Activated CD4-positive, alpha-beta T cell treated with anti-CD3 and anti-CD28 coated beads, Interleukin-2, amount 10 ng/mL, durations not matched to agents 24 days and 14 days (primary cell): ENCODE measurements at regions not wholly inside any gene's neighbourhood (a gene's known extent, or its start where the extent isn't known, plus 50 kb on each side); places are given as distances from the start of the nearest gene placed in this dataset.
A peak's percentile ranks its signal among the peaks of the same experiment; 100 is the strongest.
"Not testable (repeated sequence)": the region's sequence is repeated elsewhere in the genome, so short reads cannot be mapped to it uniquely, and the experiment has no call there.

Experiments used
- DNase-seq: peaks from one replicate; pipeline ENCODE4 v3.0.0; 2022
- H3K27ac Mint-ChIP-seq: one replicate; pipeline ENCODE4 v1.8.0; 2022; ENCODE audit warnings: mild to moderate bottlenecking, mixed read lengths
- H3K27me3 Mint-ChIP-seq: one replicate; pipeline ENCODE4 v1.8.0; 2022; ENCODE audit warnings: mixed read lengths
- H3K36me3 Mint-ChIP-seq: one replicate; pipeline ENCODE4 v1.8.0; 2022; ENCODE audit warnings: low read depth, mild to moderate bottlenecking, mixed read lengths
- H3K4me1 Mint-ChIP-seq: one replicate; pipeline ENCODE4 v1.8.0; 2021; ENCODE audit warnings: mixed read lengths
- H3K4me3 Mint-ChIP-seq: one replicate; pipeline ENCODE4 v1.8.0; 2022; ENCODE audit warnings: mild to moderate bottlenecking, moderate library complexity, mixed read lengths
- H3K9me3 Mint-ChIP-seq: one replicate; pipeline ENCODE4 v1.8.0; 2021; ENCODE audit warnings: mixed read lengths
- intact Hi-C: fragments of 100-400 bp; cut with micrococcal nuclease; formaldehyde crosslinking; loops from one replicate; pipeline ENCODE4 v1.15.1; 2023

DNA sequence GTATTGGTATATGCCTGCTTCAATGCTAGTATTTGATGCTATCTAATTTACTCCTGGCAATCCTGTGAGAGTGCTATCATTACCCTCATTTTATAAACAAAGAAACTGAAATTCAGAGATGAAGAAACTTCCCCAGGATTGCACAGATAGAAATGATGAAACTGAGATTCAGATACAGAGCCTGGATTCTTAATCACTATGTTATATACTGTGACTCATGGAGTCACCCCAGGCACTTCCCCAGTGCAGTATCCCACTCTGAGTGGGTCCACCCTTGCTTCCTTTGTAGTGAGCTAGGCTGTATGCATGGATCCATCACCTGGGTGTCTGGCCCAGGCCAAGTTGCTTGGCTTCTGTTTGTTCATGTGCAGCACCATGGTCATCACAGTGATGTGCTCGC, 133.9 kb downstream of the TRIM43 start:
- H3K4me3 Mint-ChIP-seq, DNase-seq, H3K27me3 Mint-ChIP-seq, H3K9me3 Mint-ChIP-seq, H3K36me3 Mint-ChIP-seq, H3K4me1 Mint-ChIP-seq, H3K27ac Mint-ChIP-seq: not testable (repeated sequence)
- intact Hi-C loops, result loop anchor here (5.0 kb wide), 1 partner anchor 323 kb away; the partner anchor contains the start of gene FAHD2A

GRCh38 chr2:95727420-95727819, 135.6 kb downstream of the TRIM43 start:
- intact Hi-C loops, result loop anchor here (5.0 kb wide), 1 partner anchor 325 kb away; the partner anchor contains the start of gene FAHD2A
- H3K9me3 Mint-ChIP-seq, H3K27me3 Mint-ChIP-seq: not testable (repeated sequence)

DNA sequence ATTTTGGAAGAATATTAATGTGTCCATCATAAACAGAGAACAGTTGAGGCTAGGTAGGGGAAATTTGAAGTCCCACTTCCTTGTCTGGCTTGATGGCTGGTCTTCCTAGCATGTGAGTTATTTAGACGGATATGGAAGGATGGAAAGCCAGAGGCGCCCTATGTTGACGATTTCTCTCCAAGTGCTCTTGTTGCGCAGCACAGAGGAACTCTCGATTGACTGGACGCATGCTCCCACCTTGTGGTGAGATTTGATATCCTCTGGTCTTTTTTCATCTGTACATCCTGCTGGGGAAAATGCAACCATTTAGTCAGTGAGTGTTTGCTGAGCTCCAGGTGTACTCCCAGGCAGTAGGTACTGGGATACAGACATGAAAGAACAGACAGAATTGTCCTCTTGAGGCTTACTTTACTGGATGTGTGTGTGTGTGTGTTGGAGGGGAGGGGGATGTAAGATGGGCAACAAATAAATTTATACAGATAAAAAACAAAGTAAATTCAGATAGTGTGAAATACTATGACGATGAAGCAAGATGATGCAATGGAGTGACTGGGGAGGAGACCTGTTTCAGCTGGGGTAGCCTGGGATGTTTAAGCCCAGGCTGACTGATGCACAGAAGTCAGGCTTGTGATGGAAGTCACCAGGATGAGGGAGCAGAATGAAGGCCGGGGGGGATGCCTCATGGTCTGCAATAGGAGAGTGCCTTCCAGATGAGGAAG, 137.2 kb downstream of the TRIM43 start:
- Mint-ChIP-seq H3K27me3 (peaks cover 10% of the 10 kb centered on the region), H3K27ac (no peak overlapping the region), H3K4me1 (peaks cover 1% of the 10 kb centered on the region), H3K9me3 (no peaks in the 10 kb centered on the region), H3K4me3 (no peak overlapping the region), H3K36me3 (no peaks in the 10 kb centered on the region)
- DNase-seq, result peak; percentile 82
- intact Hi-C loops, result loop anchor here (2.0 to 5.0 kb wide), 2 partner anchors 327 to 340 kb away; partner anchors contain the start of gene FAHD2A

More at GRCh38 chr2:95727420-95727819, 135.6 kb downstream of the TRIM43 start:
- not testable (repeated sequence) for H3K36me3 Mint-ChIP-seq, H3K4me3 Mint-ChIP-seq, H3K27ac Mint-ChIP-seq, H3K4me1 Mint-ChIP-seq, DNase-seq

DNA sequence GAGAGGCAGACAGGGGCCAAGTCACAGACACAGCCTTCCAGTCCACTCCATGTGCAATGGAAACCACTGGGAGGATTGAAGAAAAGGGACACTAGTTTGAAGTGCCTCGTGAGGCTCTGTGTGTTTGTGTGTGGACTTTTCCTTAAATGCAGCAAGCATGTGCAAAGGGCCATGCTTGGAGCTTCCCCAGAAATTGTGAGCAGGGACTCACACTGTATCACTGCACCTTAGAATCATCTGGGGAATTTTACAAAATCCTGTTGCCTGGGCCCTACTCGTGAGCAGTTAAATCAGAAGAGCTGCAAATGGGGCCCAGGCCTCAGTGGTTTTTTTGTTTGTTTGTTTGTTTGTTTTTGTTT, 137.8 kb downstream of the TRIM43 start:
- intact Hi-C loops, result loop anchor here (2.0 to 5.0 kb wide), 2 partner anchors 327 to 341 kb away; partner anchors contain the start of gene FAHD2A
- no peaks in the 10 kb centered on the region for H3K9me3 Mint-ChIP-seq
- no peak for DNase-seq

GRCh38 chr2:95730813-95731212, 139.0 kb downstream of the TRIM43 start:
- H3K4me1 Mint-ChIP-seq, result peaks cover 1% of the 10 kb centered on the region
- no peak overlapping the region for H3K4me3 Mint-ChIP-seq
- H3K36me3 Mint-ChIP-seq, result no peaks in the 10 kb centered on the region
- peaks cover 12% of the 10 kb centered on the region for H3K27me3 Mint-ChIP-seq
- no peaks in the 10 kb centered on the region for H3K9me3 Mint-ChIP-seq
- intact Hi-C loops, result no loop called here
- no peak for DNase-seq
- H3K27ac Mint-ChIP-seq, result no peak overlapping the region

More for the DNA sequence above, 137.8 kb downstream of the TRIM43 start:
- Mint-ChIP-seq H3K27ac (no peak overlapping the region), H3K4me1 (peaks cover 1% of the 10 kb centered on the region), H3K27me3 (peaks cover 12% of the 10 kb centered on the region), H3K4me3 (no peak overlapping the region), H3K36me3 (no peaks in the 10 kb centered on the region)

DNA sequence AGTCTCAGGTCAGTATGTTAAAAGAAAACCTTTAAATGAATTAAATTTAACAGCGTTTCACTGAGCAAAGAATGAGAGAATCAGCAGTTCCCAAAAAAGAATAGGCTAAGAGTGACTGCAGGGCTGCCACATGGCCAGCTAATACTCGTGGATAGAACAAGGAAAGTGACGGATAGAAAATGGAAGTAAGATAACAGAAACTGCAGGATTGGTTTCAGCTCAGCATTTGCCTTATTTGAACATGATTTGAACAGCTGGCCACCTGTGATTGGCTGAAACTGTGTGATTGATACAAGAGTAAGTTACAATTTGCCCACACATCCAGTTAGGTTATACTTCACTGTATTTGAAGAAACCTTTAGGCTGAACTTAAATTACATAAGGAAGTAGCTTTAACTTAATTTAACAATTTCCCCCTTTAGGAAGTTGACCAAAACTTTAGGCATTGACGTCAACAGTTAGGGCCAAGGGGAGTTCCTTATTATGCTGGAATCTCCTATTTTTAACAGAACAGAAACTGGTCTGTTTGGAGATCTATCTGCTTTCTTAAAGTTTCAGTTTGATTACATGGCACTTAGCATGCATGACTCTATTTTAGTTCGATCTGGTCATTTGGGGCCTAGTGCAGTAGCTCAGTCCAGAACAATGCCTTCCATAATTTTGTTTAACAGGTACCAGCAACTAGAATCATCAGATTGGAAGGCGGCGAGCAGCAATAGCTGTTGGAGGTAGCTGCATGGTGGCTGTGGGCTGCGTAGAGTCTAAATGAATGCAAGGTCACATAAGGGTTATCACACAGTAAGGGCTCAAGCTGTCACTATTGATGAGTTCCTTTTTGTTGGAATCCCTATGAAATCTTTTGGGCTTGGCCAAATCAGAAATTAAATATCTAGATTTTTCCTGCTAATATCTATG, 143.4 kb downstream of the TRIM43 start:
- no peak for DNase-seq
- intact Hi-C loops, result no loop called here
- peaks cover 18% of the 10 kb centered on the region for H3K27me3 Mint-ChIP-seq

DNA sequence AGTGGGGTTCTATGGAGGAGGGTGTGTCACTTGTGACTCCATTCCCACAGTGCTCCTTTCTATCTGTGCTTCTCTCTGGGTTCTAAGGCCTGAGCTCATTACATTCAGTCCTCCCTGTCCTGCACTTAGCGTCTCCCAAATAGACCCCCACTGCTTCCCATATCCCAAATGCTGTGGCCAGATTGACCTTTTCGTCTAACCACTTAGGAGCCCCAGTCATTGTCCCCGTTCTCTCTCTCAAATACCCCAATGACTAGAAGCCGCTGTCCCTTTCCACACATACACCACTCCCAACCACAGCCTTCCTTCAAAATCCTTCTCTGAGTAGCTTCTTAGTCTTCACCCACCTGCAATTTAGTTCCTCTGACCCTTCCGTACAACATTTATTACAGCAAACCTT, 146.5 kb downstream of the TRIM43 start:
- Mint-ChIP-seq H3K9me3 (no peaks in the 10 kb centered on the region), H3K27me3 (peaks cover 25% of the 10 kb centered on the region), H3K27ac (no peak overlapping the region), H3K4me1 (no peaks in the 10 kb centered on the region), H3K36me3 (no peaks in the 10 kb centered on the region), H3K4me3 (no peak overlapping the region)
- intact Hi-C loops, result no loop called here
- no peak for DNase-seq

More for the DNA sequence above, 143.4 kb downstream of the TRIM43 start:
- Mint-ChIP-seq H3K27ac (no peak overlapping the region), H3K4me3 (no peak overlapping the region), H3K9me3 (no peaks in the 10 kb centered on the region), H3K4me1 (no peaks in the 10 kb centered on the region), H3K36me3 (no peaks in the 10 kb centered on the region)

DNA sequence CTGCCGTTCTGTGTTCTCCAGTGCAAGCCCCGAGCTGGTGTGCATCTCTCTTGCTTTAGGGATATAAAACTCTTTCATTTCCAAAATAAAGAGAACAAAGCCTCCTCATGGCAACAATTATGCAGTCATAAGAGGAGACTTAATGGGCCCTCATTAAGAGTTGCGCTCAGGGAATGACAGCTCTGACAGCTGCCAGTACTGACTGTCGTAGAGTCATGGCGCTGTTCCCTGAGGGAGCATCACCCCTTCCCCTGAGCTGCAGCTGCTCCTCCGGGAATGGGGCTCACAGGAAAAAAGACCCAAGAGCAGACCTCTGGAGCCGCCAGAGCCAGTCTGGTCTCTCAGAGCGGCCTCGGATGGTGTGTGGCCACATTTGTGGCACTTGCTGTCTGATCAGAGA, 160.3 kb downstream of the TRIM43 start:
- H3K27me3 Mint-ChIP-seq, DNase-seq, H3K4me1 Mint-ChIP-seq, H3K4me3 Mint-ChIP-seq, H3K9me3 Mint-ChIP-seq, H3K36me3 Mint-ChIP-seq, H3K27ac Mint-ChIP-seq, intact Hi-C loops: not testable (repeated sequence)

DNA sequence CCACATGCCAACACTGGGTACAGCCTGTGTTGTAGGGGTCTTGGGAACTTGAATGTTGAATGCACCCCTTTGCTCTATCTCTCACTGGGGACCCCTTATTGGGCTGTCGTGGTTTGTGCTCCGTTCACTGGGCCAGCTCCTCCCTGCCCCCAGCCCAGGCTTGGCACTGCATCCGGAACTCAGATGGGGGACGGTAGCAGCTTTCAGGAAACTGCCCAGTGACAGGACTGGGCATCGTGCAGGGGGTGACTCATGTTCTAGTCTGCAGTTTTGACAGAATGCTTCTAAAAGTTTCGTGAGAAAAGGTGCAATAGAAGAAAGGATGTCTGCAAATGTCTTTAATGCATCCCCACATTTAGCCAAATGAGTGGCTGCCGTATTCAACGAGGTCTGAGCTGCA, 162.0 kb downstream of the TRIM43 start:
- H3K4me1 Mint-ChIP-seq, H3K27ac Mint-ChIP-seq, H3K36me3 Mint-ChIP-seq, H3K9me3 Mint-ChIP-seq, DNase-seq, H3K27me3 Mint-ChIP-seq, intact Hi-C loops, H3K4me3 Mint-ChIP-seq: not testable (repeated sequence)

DNA sequence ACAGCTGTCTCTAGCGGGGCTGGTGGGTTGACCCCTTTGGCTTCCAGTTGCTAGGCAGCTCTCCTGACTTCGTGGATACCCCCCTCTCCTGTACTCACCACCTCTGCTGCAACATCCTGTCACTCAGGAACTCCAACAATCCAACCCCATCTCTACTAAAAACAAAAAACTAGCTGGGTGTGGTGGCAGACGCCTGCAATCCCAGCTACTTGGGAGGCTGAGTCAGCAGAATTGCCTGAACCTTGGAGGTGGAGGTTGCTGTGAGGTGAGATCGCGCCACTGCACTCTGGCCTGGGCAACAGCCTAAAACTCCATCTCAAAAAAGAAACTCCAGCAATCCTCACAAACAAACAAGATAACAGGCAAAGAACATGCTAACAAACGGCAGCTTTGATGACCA, 162.4 kb downstream of the TRIM43 start:
- H3K27me3 Mint-ChIP-seq, DNase-seq, H3K9me3 Mint-ChIP-seq, H3K27ac Mint-ChIP-seq, intact Hi-C loops, H3K36me3 Mint-ChIP-seq, H3K4me3 Mint-ChIP-seq, H3K4me1 Mint-ChIP-seq: not testable (repeated sequence)

- DNase-seq, H3K27me3 Mint-ChIP-seq, H3K36me3 Mint-ChIP-seq, H3K4me3 Mint-ChIP-seq, H3K9me3 Mint-ChIP-seq, intact Hi-C loops, H3K4me1 Mint-ChIP-seq, H3K27ac Mint-ChIP-seq: not testable (repeated sequence)
Observed at GRCh38 chr2:95754819-95755563, 163.2 kb downstream of the TRIM43 start.

GRCh38 chr2:95755956-95756669, 164.3 kb downstream of the TRIM43 start:
- DNase-seq, H3K4me1 Mint-ChIP-seq, H3K4me3 Mint-ChIP-seq, H3K27me3 Mint-ChIP-seq, H3K36me3 Mint-ChIP-seq, intact Hi-C loops, H3K9me3 Mint-ChIP-seq, H3K27ac Mint-ChIP-seq: not testable (repeated sequence)

- Mint-ChIP-seq H3K36me3 (no peaks in the 10 kb centered on the region), H3K27ac (no peak overlapping the region), H3K27me3 (no peaks in the 10 kb centered on the region), H3K9me3 (no peaks in the 10 kb centered on the region), H3K4me3 (no peak overlapping the region), H3K4me1 (no peaks in the 10 kb centered on the region)
- intact Hi-C loops, result no loop called here
- DNase-seq, result no peak
Observed at GRCh38 chr2:95757988-95758387, 166.2 kb downstream of the TRIM43 start.
